Heart left ventricle (tissue), 13 donors: ENCODE measurements at regions not wholly inside any gene's neighbourhood (a gene's known extent, or its start where the extent isn't known, plus 50 kb on each side); places are given as distances from the start of the nearest gene placed in this dataset.

Experiments used
- CTCF ChIP-seq, 12 donors: fragments of 200-600 bp; sonication (generic) in 4 of 12; IDR thresholded peaks; one replicate each; pipeline versions ENCODE4 v1.5.0 to v1.8.0; 2018 to 2022; ENCODE audit warnings: antibody characterized with exemption in 12 of 12, mild to moderate bottlenecking in 5 of 12
- POLR2A ChIP-seq, 2 donors: fragments of 450-650 bp; IDR thresholded peaks; one replicate each; pipeline ENCODE4 v1.6.1; 2017; ENCODE audit warnings: antibody characterized with exemption in 2 of 2, mild to moderate bottlenecking in 2 of 2, moderate library complexity in 2 of 2
- donor health status: ischemic (EF 13 %, LVEDD 7.1; RV severe dilation, severe dysfunction).
- donor health status: DM: no; HTN: yes; CAD: no.
- donor health status: DM: no; HTN: no; CAD: no.
- donor health status: ischemic (EF 25% LVEDD 6.9; RV normal size, moderate dysfunction).
- donor health status: ischemic (EF 25% LVEDD 5.7; RV mildly dilated, moderate dysfunction).
- donor health status: ischemic (EF 35%, LVEDD 5.7; RV mildly dilated, moderate dysfunction).
- donor health status: nonischemic (EF 11% LVEDD 7.7; RV severe dilation, severe dysfunction).
- donor health status: DM: yes; HTN: yes; CAD: no.
- donor health status: PGD.
- donor health status: ischemic (EF 29% LVEDD 5.4; RV normal size, mild dysfunction).
- donor health status: nonischemic (EF 23%, LVEDD 6.1; RV moderate dilation, normal function).

DNA sequence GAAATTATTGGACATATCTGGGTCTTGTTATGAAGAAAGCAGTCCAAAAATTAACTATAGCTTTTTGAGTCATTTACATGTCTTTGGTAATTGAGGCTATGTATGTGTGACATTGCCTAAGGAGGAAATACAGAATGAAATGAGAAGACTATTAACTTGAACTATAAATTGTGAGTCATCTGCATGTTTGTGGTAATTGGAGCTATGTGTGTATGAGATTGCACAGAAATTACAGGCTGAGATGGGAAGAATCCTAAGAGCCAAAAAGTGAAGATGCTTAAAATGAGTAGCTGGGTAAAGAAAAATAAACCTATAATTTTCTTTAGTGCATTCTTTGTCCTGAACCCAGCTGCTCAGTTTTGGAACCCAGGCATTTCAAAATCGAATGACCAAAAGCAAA lies 747.6 kb upstream of the EDIL3 start:
- no peak for TF ChIP-seq CTCF (IDR thresholded peaks at IDR 0.05)
- no peak for TF ChIP-seq POLR2A (IDR thresholded peaks at IDR 0.05)
